Lower leg skin (tissue), 4 donors: ENCODE measurements at regions not wholly inside any gene's neighbourhood (a gene's known extent, or its start where the extent isn't known, plus 50 kb on each side); places are given as distances from the start of the nearest gene placed in this dataset.

Experiments used
- DNase-seq, 2 donors: peaks; one replicate each; pipeline ENCODE4 v3.0.0-alpha.2; 2019; ENCODE audit warnings: low spot score in 2 of 2
- H3K4me3 ChIP-seq: fragments of 200-600 bp; sonication (generic); 2 replicates; pipeline ENCODE4 v1.5.1; 2017; ENCODE audit warnings: mild to moderate bottlenecking, low read depth; ENCODE audit not compliant: poor library complexity, severe bottlenecking
- POLR2A ChIP-seq, 2 donors: fragments of 450-650 bp; IDR thresholded peaks; one replicate each; pipeline ENCODE4 v1.6.1; 2016 to 2017; ENCODE audit warnings: antibody characterized with exemption in 2 of 2, mild to moderate bottlenecking in 1 of 2, moderate library complexity in 1 of 2
- WGBS, 2 donors: methylation state at CpG; one replicate each; pipeline ENCODE4 v1.1.5; 2018; 5-methylcytosine and 5-hydroxymethylcytosine counted together
- intact Hi-C: fragments of 100-400 bp; cut with DNase I; formaldehyde crosslinking; loops from one replicate; pipeline ENCODE4 v1.15.0; 2023; ENCODE audit warnings: low total_unique reads
- TF ChIP-seq, protein P1 (sequence below), 3 donors: fragments of 450-650 bp; IDR thresholded peaks; one replicate each; pipeline ENCODE4 v1.5.1; 2016; ENCODE audit warnings: antibody characterized with exemption in 3 of 3, mild to moderate bottlenecking in 3 of 3, moderate library complexity in 2 of 3

DNA sequence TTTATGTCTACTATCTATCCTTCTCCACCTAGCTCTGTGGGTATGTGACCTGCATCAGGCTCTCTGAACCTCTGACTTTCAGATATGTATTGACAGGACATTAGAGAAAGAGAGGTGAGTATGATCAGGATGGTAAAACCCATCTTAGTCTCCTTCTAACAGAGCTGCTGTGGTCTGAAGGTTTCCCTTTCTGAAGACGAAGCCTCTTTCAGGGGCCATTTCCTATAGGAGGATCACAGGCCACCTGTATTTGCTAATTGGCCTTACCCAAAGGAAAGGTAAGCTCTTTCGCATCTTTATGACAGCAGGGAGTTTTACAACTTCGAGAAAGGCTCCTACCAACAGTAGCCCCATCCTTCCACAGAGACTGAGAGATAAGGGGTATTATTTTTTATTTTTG is 442.9 kb downstream of the KCNJ3 start:
- intact Hi-C loops: no loop called here
- WGBS, 2 donors: 75 to 83% methylated on average over 3 of the region's 3 CpGs
- DNase-seq: no peak
- H3K4me3 ChIP-seq: no peak overlapping the region
- TF ChIP-seq, protein P1, sequence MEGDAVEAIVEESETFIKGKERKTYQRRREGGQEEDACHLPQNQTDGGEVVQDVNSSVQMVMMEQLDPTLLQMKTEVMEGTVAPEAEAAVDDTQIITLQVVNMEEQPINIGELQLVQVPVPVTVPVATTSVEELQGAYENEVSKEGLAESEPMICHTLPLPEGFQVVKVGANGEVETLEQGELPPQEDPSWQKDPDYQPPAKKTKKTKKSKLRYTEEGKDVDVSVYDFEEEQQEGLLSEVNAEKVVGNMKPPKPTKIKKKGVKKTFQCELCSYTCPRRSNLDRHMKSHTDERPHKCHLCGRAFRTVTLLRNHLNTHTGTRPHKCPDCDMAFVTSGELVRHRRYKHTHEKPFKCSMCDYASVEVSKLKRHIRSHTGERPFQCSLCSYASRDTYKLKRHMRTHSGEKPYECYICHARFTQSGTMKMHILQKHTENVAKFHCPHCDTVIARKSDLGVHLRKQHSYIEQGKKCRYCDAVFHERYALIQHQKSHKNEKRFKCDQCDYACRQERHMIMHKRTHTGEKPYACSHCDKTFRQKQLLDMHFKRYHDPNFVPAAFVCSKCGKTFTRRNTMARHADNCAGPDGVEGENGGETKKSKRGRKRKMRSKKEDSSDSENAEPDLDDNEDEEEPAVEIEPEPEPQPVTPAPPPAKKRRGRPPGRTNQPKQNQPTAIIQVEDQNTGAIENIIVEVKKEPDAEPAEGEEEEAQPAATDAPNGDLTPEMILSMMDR (IDR thresholded peaks at IDR 0.05): no peak
- no peak for TF ChIP-seq POLR2A (IDR thresholded peaks at IDR 0.05)

DNA sequence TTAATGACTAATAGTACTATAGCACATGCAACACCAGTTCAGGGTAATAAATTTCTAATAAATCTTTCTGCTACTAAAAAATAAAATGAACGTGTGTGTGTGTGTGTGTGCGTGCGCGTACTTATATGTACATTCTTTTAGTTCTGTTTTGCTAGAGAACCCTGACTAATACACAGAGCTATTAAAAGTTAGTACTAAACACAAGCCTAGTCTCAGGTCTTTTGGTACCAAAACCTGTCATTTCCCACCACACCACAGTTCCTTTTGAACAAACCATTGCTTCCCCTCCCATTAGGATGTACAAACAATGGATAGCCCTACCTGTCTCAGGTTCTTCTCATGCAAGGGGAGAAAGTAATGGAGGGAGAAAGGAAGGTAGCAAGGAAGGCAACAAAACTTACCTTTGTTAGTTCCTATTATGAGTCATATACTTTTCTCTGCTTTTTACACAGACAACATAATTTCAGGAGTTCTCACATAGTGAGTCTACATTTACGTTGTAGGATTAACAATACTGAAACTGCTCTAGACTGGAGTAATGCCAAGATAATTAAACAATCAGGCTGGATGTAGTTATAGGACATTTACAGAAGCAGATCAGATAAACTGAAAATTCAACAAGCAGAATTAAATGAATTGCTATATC is 427.2 kb downstream of the KCNJ3 start:
- H3K4me3 ChIP-seq: no peak overlapping the region
- DNase-seq: no peak
- intact Hi-C loops: no loop called here
- TF ChIP-seq, protein P1 (IDR thresholded peaks at IDR 0.05): no peak
- TF ChIP-seq POLR2A (IDR thresholded peaks at IDR 0.05): no peak
- 76 to 85% methylated on average over 5 of the region's 5 CpGs for WGBS, 2 donors

DNA sequence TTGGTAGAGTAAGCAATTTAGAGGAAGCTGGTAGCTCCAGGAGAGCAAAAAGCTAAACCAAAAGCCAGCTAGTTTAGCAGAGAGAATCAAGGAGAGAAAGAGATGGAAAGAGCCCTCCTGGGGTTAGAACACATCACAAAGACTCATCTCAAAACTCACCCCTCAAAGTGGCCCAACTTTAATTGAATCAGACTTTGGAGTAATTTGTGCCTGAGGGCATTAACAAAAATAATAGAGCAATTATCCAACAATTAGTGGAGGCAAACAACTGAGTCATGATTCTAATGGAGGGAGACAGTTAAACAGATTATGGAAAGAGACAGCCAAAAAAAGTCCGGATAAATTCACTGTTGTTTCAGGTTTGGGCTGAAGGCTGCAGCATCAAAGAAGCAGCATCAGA is 417.4 kb downstream of the KCNJ3 start:
- no peak overlapping the region for H3K4me3 ChIP-seq
- no peak for DNase-seq
- TF ChIP-seq POLR2A (IDR thresholded peaks at IDR 0.05): no peak
- TF ChIP-seq, protein P1 (IDR thresholded peaks at IDR 0.05): no peak
- intact Hi-C loops: no loop called here
- WGBS, 2 donors: 63 to 70% methylated on average over 1 of the region's 1 CpG

DNA sequence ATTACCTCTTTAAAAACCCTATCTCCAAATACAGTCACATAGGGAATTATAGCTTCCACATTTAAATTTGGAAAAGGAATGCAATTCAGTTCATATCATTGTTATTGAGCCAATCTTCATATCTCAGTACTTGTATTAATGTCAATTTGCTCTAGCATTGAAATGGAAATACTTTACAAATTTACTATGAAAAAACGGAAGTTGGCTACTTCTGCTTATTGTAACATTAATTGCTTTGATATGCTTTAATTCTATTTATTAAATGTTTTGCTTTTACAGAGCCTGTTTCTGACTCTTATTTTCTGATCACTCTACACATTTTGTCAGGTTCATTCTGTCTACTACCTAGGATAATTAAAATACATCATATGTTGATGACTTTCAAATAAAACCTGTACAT is 412.6 kb downstream of the KCNJ3 start:
- intact Hi-C loops: no loop called here
- WGBS, 2 donors: 85 to 92% methylated on average over 1 of the region's 1 CpG
- no peak for DNase-seq
- no peak overlapping the region for H3K4me3 ChIP-seq
- TF ChIP-seq POLR2A (IDR thresholded peaks at IDR 0.05): no peak
- TF ChIP-seq, protein P1 (IDR thresholded peaks at IDR 0.05): no peak

DNA sequence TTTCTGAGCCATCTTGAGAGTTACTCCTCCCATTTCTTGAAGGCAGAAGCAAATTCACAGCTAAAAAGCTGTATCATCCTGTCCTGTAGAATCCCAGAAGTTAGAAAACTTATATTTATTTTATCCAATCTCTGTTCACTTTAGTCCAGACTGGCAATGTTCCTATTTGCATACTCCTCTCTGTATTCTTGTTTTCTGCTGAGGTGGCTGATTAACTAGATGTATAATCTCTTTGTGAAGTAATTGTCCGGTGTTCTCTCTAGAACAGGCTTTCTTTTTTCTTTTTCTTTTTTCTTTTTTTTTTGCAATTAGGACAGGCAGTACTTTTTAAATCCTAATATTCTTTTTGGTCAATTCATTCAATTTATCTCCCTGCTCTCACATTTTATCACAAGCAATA is 411.0 kb downstream of the KCNJ3 start:
- 76 to 91% methylated on average over 1 of the region's 1 CpG for WGBS, 2 donors

More for the DNA sequence above, 411.0 kb downstream of the KCNJ3 start:
- H3K4me3 ChIP-seq: no peak overlapping the region
- intact Hi-C loops: no loop called here
- DNase-seq: no peak
- no peak for TF ChIP-seq POLR2A (IDR thresholded peaks at IDR 0.05)
- TF ChIP-seq, protein P1 (IDR thresholded peaks at IDR 0.05): no peak
